Small intestine (tissue), 7 donors: ENCODE measurements at regions not wholly inside any gene's neighbourhood (a gene's known extent, or its start where the extent isn't known, plus 50 kb on each side); places are given as distances from the start of the nearest gene placed in this dataset.

ENCODE experiments used
- DNase-seq, 2 donors: peaks; one replicate each; pipeline versions ENCODE4 v3.0.0 to v3.0.0-alpha.2; 2013
- FAIRE-seq: peaks from 2 replicates; lab custom pipeline; 2012; peaks lifted over from hg19 to GRCh38; lab: Jason Lieb, UNC
- H3K27ac ChIP-seq, 3 donors: one replicate each; pipeline ENCODE4 v1.5.1; 2013; ENCODE audit warnings: low read length in 2 of 3, mild to moderate bottlenecking in 2 of 3, control low read depth in 1 of 3, inconsistent platforms in 1 of 3, low read depth in 1 of 3, moderate library complexity in 1 of 3
- H3K27me3 ChIP-seq, 3 donors: one replicate each; pipeline ENCODE4 v1.6.1; 2013; ENCODE audit warnings: low read length in 3 of 3, inconsistent platforms in 1 of 3; ENCODE audit not compliant: control insufficient read depth in 3 of 3, insufficient read depth in 3 of 3
- H3K36me3 ChIP-seq, 3 donors: one replicate each; pipeline ENCODE4 v1.6.1; 2013; ENCODE audit warnings: low read length in 3 of 3, inconsistent platforms in 1 of 3, low read depth in 1 of 3, mild to moderate bottlenecking in 1 of 3, moderate library complexity in 1 of 3; ENCODE audit not compliant: control insufficient read depth in 3 of 3, insufficient read depth in 2 of 3
- H3K4me1 ChIP-seq, 3 donors: one replicate each; pipeline ENCODE4 v1.6.1; 2013; ENCODE audit warnings: low read length in 2 of 3, inconsistent platforms in 1 of 3, low read depth in 1 of 3, mild to moderate bottlenecking in 1 of 3, moderate library complexity in 1 of 3; ENCODE audit not compliant: control insufficient read depth in 3 of 3, insufficient read depth in 2 of 3
- H3K4me3 ChIP-seq, 3 donors: one replicate each; pipeline ENCODE4 v1.5.1; 2013; ENCODE audit warnings: low read length in 3 of 3, control low read depth in 1 of 3, inconsistent platforms in 1 of 3, low read depth in 1 of 3, mild to moderate bottlenecking in 1 of 3, moderate library complexity in 1 of 3
- H3K9me3 ChIP-seq, 2 donors: one replicate each; pipeline ENCODE4 v1.6.1; 2013; ENCODE audit warnings: low read depth in 1 of 2, low read length in 1 of 2; ENCODE audit not compliant: control insufficient read depth in 2 of 2, insufficient read depth in 1 of 2
- WGBS, 3 donors: extraction: QIAGEN DNeasy Blood & Tissue Kit; methylation state at CpG; one replicate each; pipeline ENCODE4 v1.1.7; 2013; 5-methylcytosine and 5-hydroxymethylcytosine counted together
- donor health status: healthy with polysubstance abuse.
- donor health status: control.
- donor health status: control.
- donor health status: Bipolar disorder and iron deficiency.
- donor health status: healthy.

DNA sequence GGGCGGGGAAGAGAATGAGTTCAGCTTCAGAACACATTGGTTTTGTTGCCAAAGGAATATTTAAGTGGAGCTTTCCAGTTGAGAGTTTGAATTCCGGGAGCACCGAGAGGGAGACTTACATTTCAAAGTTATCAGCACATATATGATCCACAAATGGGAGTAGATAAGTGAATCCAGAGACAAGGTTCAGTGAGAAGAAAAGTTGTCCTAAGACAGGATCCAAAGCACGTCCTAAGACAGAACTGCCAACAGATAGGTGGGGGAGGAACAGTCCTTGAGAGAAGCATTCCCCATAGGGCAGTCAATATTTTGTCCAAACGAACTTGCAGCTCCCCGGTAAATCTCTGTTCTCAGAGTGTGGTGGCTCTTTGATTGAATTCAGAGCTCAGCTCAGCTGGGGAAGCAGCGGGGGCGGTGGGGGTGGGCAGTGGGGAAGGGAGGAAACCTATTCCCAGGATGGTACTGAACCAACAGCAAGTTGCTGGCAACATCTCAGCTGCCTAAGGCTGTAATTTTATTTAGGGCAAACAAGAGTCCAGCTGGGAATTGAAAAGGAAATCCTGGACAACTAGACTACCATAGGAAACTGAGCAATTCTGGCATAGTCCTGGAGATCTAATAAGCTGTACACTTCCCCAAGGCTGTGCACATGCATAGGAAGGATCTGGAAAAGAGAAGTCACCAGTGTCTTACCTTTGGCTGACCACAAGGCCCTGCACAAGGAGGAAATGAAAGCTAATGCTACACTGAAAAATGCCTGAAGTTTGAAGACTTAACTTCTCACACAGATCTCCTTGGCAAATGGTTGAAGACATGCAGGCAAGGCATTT, 94.2 kb upstream of the CXCL12 start:
- Histone ChIP-seq H3K4me3 (no peak overlapping the region), H3K9me3 (peaks cover 0 to 3% of the 10 kb centered on the region in 2 donors), H3K27me3 (no peaks in the 10 kb centered on the region), H3K27ac (no peak overlapping the region), H3K4me1 (no peaks in the 10 kb centered on the region), H3K36me3 (no peaks in the 10 kb centered on the region)
- 60 to 76% (median 69%) methylated on average over 8 of the region's 8 CpGs for WGBS, 3 donors
- FAIRE-seq (no peak), DNase-seq (no peak)

DNA sequence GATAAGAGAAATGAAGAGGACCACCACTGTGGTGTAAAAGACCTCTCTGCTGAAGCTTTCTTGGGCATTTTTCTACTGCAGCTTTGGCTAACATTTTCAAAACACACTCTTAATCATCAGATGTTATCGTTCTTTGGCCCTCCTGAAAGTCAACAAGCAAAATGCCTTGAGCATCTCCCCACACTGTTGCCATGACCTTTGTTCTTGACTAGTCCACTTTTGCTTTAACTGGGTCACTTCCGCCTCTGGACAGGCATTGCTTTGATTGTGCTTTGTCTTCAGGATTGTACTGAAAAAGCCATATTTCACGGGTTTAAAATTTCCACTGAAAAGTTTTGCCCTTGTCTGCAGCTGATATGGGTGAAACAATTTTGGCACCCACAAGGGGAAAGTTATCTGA, 107.8 kb upstream of the CXCL12 start:
- Histone ChIP-seq H3K9me3 (no peaks in the 10 kb centered on the region), H3K36me3 (no peaks in the 10 kb centered on the region), H3K27ac (no peak overlapping the region), H3K27me3 (no peaks in the 10 kb centered on the region), H3K4me3 (no peak overlapping the region), H3K4me1 (no peaks in the 10 kb centered on the region)
- FAIRE-seq (no peak), DNase-seq (no peak)
- WGBS, 3 donors, result 46 to 62% (median 49%) methylated on average over 3 of the region's 3 CpGs

DNA sequence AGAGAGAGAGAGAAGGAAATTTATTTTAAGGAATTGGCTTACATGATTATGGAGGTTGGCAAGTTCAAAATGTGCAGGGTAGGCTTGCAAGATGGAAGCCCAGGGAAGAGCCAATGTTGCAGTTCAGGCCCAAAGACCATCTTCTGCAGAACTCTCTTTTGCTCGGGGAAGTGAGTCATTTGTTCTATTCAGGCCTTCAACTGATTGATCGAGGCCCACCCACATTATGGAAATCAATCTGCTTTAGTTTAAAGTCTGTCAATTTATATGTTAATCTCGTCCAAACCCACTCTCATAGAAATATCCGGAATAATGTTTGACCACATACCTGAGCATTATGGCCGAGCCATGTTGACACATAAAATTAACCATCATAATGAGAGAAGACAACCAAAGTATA, 113.3 kb upstream of the CXCL12 start:
- Histone ChIP-seq H3K36me3 (no peaks in the 10 kb centered on the region), H3K27ac (no peak overlapping the region), H3K27me3 (no peaks in the 10 kb centered on the region), H3K4me3 (no peak overlapping the region), H3K9me3 (no peaks in the 10 kb centered on the region), H3K4me1 (no peaks in the 10 kb centered on the region)
- WGBS, 3 donors, result 51 to 66% (median 62%) methylated on average over 5 of the region's 5 CpGs
- FAIRE-seq (no peak), DNase-seq (no peak)

DNA sequence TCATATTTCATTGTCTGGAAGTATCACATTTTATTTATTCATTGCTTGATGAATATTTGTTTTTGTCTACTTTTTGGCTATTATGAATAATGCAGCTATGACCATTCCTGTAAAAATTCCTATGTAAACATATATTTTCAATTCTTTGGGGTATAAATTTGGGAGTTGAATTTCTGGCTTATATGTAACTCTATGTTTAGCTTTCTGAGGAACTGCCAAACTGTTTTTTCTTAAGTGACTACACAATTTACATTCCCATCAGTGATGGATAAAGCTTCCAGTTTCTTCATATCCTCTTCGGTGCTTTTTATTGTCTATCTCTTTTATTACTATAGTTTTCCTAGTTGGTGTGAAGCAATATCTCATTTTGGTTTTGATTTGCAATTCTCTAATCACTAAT, 115.6 kb upstream of the CXCL12 start:
- no peaks in the 10 kb centered on the region for H3K27me3 ChIP-seq
- 0 to 39% (median 31%) methylated on average over 1 of the region's 1 CpG for WGBS, 3 donors
- no peaks in the 10 kb centered on the region for H3K36me3 ChIP-seq
- no peak overlapping the region for H3K4me3 ChIP-seq
- H3K4me1 ChIP-seq, result no peaks in the 10 kb centered on the region
- DNase-seq (no peak), FAIRE-seq (no peak)
- no peak overlapping the region for H3K27ac ChIP-seq
- no peaks in the 10 kb centered on the region for H3K9me3 ChIP-seq

DNA sequence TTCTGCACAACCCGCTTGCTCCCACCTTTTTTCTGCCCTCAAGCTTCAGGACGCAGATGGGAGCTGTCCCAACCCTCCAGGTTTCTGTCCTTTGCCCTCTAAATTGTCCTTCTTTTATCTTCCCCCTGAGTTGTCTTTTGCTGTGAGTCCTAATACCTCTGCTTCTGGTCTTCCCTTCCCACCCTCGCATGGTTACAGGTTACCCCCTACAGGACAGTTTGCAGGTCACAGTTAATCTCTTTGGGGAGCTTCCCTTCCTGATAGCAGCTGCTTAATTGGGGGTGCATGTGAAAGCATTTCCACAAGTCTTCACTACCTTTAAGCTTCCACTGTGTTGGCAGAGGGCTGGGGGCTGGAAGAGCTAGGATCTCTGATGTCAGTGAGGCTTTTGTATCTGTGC, 121.5 kb upstream of the CXCL12 start:
- 39 to 75% (median 44%) methylated on average over 3 of the region's 3 CpGs for WGBS, 3 donors
- DNase-seq, result no peak
- no peak overlapping the region for H3K4me3 ChIP-seq

DNA sequence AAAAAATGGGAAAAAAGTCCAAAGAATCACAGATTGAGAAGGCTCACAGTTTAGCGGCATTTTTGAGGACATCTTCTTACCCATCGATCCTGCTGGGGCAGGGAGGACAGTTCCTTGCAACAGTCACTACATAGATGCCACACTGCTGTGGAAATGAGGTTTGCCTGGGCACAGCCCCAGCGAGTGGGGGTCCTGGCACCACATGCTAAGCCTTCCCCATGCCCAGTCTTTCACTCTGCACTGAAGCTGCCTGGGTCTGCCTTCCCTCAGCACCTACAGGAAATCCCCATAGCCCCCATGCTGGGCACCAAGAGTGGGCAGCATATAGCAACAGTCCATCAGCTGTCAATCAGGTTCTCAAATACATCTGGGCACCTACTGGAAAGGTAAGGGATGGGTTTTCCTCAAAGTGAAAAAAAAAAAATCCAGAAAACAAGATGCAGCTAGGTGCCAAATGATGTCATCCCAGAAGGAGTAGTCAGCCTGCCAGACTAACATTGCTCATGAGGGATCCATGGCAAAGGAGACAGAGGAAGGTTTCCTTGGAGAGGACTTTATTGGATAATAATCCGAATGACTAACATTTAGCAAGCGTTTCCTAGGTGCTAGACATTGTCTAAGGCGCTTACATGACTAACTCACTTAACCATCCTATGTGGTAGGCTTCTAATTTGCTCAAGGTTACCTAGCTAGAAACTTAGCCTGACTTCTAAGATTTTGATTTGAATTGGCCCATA, 125.7 kb upstream of the CXCL12 start:
- Histone ChIP-seq H3K9me3 (no peaks in the 10 kb centered on the region), H3K4me1 (no peaks in the 10 kb centered on the region), H3K4me3 (no peak overlapping the region), H3K27ac (no peak overlapping the region), H3K36me3 (no peaks in the 10 kb centered on the region), H3K27me3 (no peaks in the 10 kb centered on the region)
- DNase-seq (no peak), FAIRE-seq (no peak)
- 75 to 88% (median 86%) methylated on average over 6 of the region's 6 CpGs for WGBS, 3 donors

More for the DNA sequence above, 121.5 kb upstream of the CXCL12 start:
- H3K9me3 ChIP-seq, result no peaks in the 10 kb centered on the region
- H3K27me3 ChIP-seq, result no peaks in the 10 kb centered on the region
- no peak overlapping the region for H3K27ac ChIP-seq
- no peak for FAIRE-seq
- H3K4me1 ChIP-seq, result no peaks in the 10 kb centered on the region
- H3K36me3 ChIP-seq, result no peaks in the 10 kb centered on the region

DNA sequence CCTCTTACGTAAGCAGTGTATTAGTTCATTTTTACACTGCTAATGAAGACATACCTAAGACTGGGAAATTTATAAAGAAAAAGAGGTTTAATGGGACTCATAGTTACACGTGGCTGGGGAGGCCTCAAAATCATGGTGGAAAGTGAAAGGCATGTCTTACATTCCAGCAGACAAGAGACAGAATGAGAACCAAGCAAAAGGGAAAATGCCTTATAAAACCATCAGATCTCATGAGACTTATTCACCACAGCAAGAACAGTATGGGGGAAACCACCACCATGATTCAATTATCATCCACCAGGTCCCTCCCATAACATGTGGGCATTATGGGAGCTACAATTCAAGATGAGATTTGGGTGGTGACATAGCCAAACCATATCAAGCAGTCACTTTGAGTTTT, 126.3 kb upstream of the CXCL12 start:
- Histone ChIP-seq H3K9me3 (no peaks in the 10 kb centered on the region), H3K27me3 (no peaks in the 10 kb centered on the region), H3K27ac (no peak overlapping the region), H3K4me1 (no peaks in the 10 kb centered on the region), H3K4me3 (no peak overlapping the region), H3K36me3 (no peaks in the 10 kb centered on the region)
- DNase-seq (no peak), FAIRE-seq (no peak)
- WGBS, 3 donors, result 79 to 83% (median 80%) methylated on average over 2 of the region's 2 CpGs

DNA sequence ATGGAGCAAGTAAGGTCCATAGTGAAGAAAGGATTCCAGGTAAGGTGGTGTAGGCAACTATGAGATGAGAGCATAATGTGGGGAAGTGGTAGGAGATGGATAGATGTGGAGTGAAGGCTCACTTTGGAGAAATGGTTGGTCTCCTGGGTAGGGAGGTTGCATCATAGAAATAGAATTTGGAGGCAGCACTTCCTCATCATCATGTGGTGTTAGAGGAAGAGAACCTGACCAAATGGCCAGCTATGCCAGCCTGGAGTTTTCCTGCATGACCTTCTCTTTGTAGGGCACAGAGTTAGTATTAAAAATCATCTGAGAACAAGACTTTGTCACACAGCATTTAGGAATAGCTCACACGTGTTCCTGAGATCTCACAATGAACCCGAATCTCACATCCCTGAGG, 126.7 kb upstream of the CXCL12 start:
- WGBS, 3 donors, result 78 to 90% (median 84%) methylated on average over 2 of the region's 2 CpGs
- FAIRE-seq, result no peak
- no peaks in the 10 kb centered on the region for H3K36me3 ChIP-seq
- no peak overlapping the region for H3K27ac ChIP-seq
- H3K27me3 ChIP-seq, result no peaks in the 10 kb centered on the region
- no peak overlapping the region for H3K4me3 ChIP-seq
- H3K9me3 ChIP-seq, result no peaks in the 10 kb centered on the region
- no peak for DNase-seq
- no peaks in the 10 kb centered on the region for H3K4me1 ChIP-seq
